Natural killer cell treated with Interleukin-12 subunit alpha and Interleukin-12 subunit beta and Interleukin-15 and Interleukin-18, amount 100 ng/mL, for 72 hours (primary cell): ENCODE measurements at regions not wholly inside any gene's neighbourhood (a gene's known extent, or its start where the extent isn't known, plus 50 kb on each side); places are given as distances from the start of the nearest gene placed in this dataset.

Experiments
- ATAC-seq, 2 donors: fragments of 150-1000 bp; cut with Tn5 transposase in 1 of 2; sonication (Bioruptor Pico), chemical (Tn5 transposase) in 1 of 2; 2 replicates each; pipeline ENCODE4 v1.10.0; 2021
- DNase-seq: peaks from one replicate; pipeline ENCODE4 v3.0.0; 2022; ENCODE audit warnings: low spot score
- H3K27ac Mint-ChIP-seq, 2 donors: 1 replicate in 1 of 2; 2 replicates in 1 of 2; pipeline ENCODE4 v1.8.0; 2022; ENCODE audit warnings: mixed read lengths in 2 of 2, mild to moderate bottlenecking in 1 of 2, moderate library complexity in 1 of 2
- H3K27me3 Mint-ChIP-seq, 2 donors: 1 replicate in 1 of 2; 2 replicates in 1 of 2; pipeline ENCODE4 v1.8.0; 2022; ENCODE audit warnings: mixed read lengths in 2 of 2
- H3K36me3 Mint-ChIP-seq: one replicate; pipeline ENCODE4 v1.8.0; 2022; ENCODE audit warnings: mixed read lengths
- H3K4me1 Mint-ChIP-seq, 2 donors: 1 replicate in 1 of 2; 2 replicates in 1 of 2; pipeline ENCODE4 v1.8.0; 2022; ENCODE audit warnings: low read depth in 2 of 2, mixed read lengths in 2 of 2, mild to moderate bottlenecking in 1 of 2
- H3K4me3 Mint-ChIP-seq: one replicate; pipeline ENCODE4 v1.8.0; 2022; ENCODE audit warnings: mixed read lengths
- H3K9me3 Mint-ChIP-seq: 2 replicates; pipeline ENCODE4 v1.8.0; 2022; ENCODE audit warnings: mixed read lengths

GRCh38 chr10:129280908-129281586, 186.0 kb upstream of the MGMT start:
- Mint-ChIP-seq H3K27ac (no peak overlapping the region), H3K27me3 (peaks cover 23 to 65% of the 10 kb centered on the region in 2 donors), H3K4me3 (no peak overlapping the region), H3K9me3 (peaks cover 2% of the 10 kb centered on the region), H3K36me3 (peaks cover 10% of the 10 kb centered on the region), H3K4me1 (peaks cover 2 to 3% of the 10 kb centered on the region in 2 donors)
- ATAC-seq (no peak), DNase-seq (no peak)

- peaks cover 26 to 60% of the 10 kb centered on the region in 2 donors for H3K27me3 Mint-ChIP-seq
- no peak overlapping the region for H3K27ac Mint-ChIP-seq
- H3K4me3 Mint-ChIP-seq, result no peak overlapping the region
- peaks cover 10% of the 10 kb centered on the region for H3K36me3 Mint-ChIP-seq
- H3K9me3 Mint-ChIP-seq, result peaks cover 2% of the 10 kb centered on the region
- ATAC-seq (no peak), DNase-seq (no peak)
- no peaks in the 10 kb centered on the region for H3K4me1 Mint-ChIP-seq
These were observed 181.6 kb upstream of the MGMT start for GRCh38 chr10:129285459-129285858.

GRCh38 chr10:129288999-129289584, 177.9 kb upstream of the MGMT start:
- no peaks in the 10 kb centered on the region for H3K36me3 Mint-ChIP-seq
- H3K4me3 Mint-ChIP-seq, result no peak overlapping the region
- no peaks in the 10 kb centered on the region for H3K4me1 Mint-ChIP-seq
- DNase-seq, result no peak
- H3K27me3 Mint-ChIP-seq, result peaks cover 26 to 52% of the 10 kb centered on the region in 2 donors
- H3K27ac Mint-ChIP-seq, result no peak overlapping the region
- peaks cover 6% of the 10 kb centered on the region for H3K9me3 Mint-ChIP-seq
- ATAC-seq, result no peak

- Mint-ChIP-seq H3K4me3 (no peak overlapping the region), H3K27me3 (peaks cover 20 to 44% of the 10 kb centered on the region in 2 donors), H3K4me1 (no peaks in the 10 kb centered on the region)
These were observed 172.9 kb upstream of the MGMT start for GRCh38 chr10:129293991-129294700.

GRCh38 chr10:129294944-129295343, 172.1 kb upstream of the MGMT start:
- Mint-ChIP-seq H3K36me3 (no peaks in the 10 kb centered on the region), H3K4me3 (no peak overlapping the region), H3K27ac (no peak overlapping the region), H3K27me3 (peaks cover 17 to 38% of the 10 kb centered on the region in 2 donors), H3K9me3 (peaks cover 6% of the 10 kb centered on the region), H3K4me1 (no peaks in the 10 kb centered on the region)
- ATAC-seq (no peak), DNase-seq (no peak)

More at GRCh38 chr10:129293991-129294700, 172.9 kb upstream of the MGMT start:
- no peaks in the 10 kb centered on the region for H3K36me3 Mint-ChIP-seq
- no peak for DNase-seq
- peaks cover 6% of the 10 kb centered on the region for H3K9me3 Mint-ChIP-seq
- ATAC-seq, result no peak
- H3K27ac Mint-ChIP-seq, result no peak overlapping the region

GRCh38 chr10:129305046-129305445, 162.0 kb upstream of the MGMT start:
- H3K9me3 Mint-ChIP-seq, result no peaks in the 10 kb centered on the region
- H3K4me3 Mint-ChIP-seq, result no peak overlapping the region

GRCh38 chr10:129307141-129307540, 159.9 kb upstream of the MGMT start:
- H3K4me3 Mint-ChIP-seq, result no peak overlapping the region
- ATAC-seq (no peak), DNase-seq (no peak)
- H3K27ac Mint-ChIP-seq, result no peak overlapping the region
- H3K9me3 Mint-ChIP-seq, result no peaks in the 10 kb centered on the region
- H3K36me3 Mint-ChIP-seq, result no peaks in the 10 kb centered on the region
- peaks cover 5 to 6% of the 10 kb centered on the region in 2 donors for H3K27me3 Mint-ChIP-seq
- no peaks in the 10 kb centered on the region for H3K4me1 Mint-ChIP-seq

More at GRCh38 chr10:129305046-129305445, 162.0 kb upstream of the MGMT start:
- no peak overlapping the region for H3K27ac Mint-ChIP-seq
- H3K4me1 Mint-ChIP-seq, result no peaks in the 10 kb centered on the region
- H3K27me3 Mint-ChIP-seq, result peaks cover 6 to 9% of the 10 kb centered on the region in 2 donors
- no peak for ATAC-seq
- no peak for DNase-seq
- no peaks in the 10 kb centered on the region for H3K36me3 Mint-ChIP-seq

GRCh38 chr10:129308953-129309564, 158.0 kb upstream of the MGMT start:
- H3K36me3 Mint-ChIP-seq, result no peaks in the 10 kb centered on the region
- DNase-seq (no peak), ATAC-seq (no peak)
- no peaks in the 10 kb centered on the region for H3K4me1 Mint-ChIP-seq
- H3K4me3 Mint-ChIP-seq, result no peak overlapping the region
- no peaks in the 10 kb centered on the region for H3K9me3 Mint-ChIP-seq
- no peak overlapping the region for H3K27ac Mint-ChIP-seq
- H3K27me3 Mint-ChIP-seq, result peaks cover 5 to 6% of the 10 kb centered on the region in 2 donors

- no peak for ATAC-seq
These were observed 157.5 kb upstream of the MGMT start for GRCh38 chr10:129309565-129309964.

GRCh38 chr10:129310881-129311280, 156.2 kb upstream of the MGMT start:
- H3K4me3 Mint-ChIP-seq, result no peak overlapping the region
- H3K27me3 Mint-ChIP-seq, result peaks cover 10 to 14% of the 10 kb centered on the region in 2 donors
- peaks cover 6% of the 10 kb centered on the region for H3K36me3 Mint-ChIP-seq
- H3K27ac Mint-ChIP-seq, result no peak overlapping the region
- no peaks in the 10 kb centered on the region for H3K4me1 Mint-ChIP-seq
- ATAC-seq (no peak), DNase-seq (no peak)
- H3K9me3 Mint-ChIP-seq, result no peaks in the 10 kb centered on the region

More at GRCh38 chr10:129309565-129309964, 157.5 kb upstream of the MGMT start:
- Mint-ChIP-seq H3K36me3 (peaks cover under 1% of the 10 kb centered on the region), H3K4me3 (no peak overlapping the region), H3K4me1 (no peaks in the 10 kb centered on the region), H3K9me3 (no peaks in the 10 kb centered on the region), H3K27me3 (peaks cover 5 to 7% of the 10 kb centered on the region in 2 donors), H3K27ac (no peak overlapping the region)
- DNase-seq, result no peak

GRCh38 chr10:129319934-129320333, 147.1 kb upstream of the MGMT start:
- no peak overlapping the region for H3K4me3 Mint-ChIP-seq
- no peak for ATAC-seq
- no peak overlapping the region for H3K27ac Mint-ChIP-seq

GRCh38 chr10:129320340-129320739, 146.7 kb upstream of the MGMT start:
- peaks cover 0 to 10% of the 10 kb centered on the region in 2 donors for H3K27me3 Mint-ChIP-seq
- no peak overlapping the region for H3K4me3 Mint-ChIP-seq
- H3K4me1 Mint-ChIP-seq, result no peaks in the 10 kb centered on the region
- no peaks in the 10 kb centered on the region for H3K36me3 Mint-ChIP-seq
- no peak overlapping the region for H3K27ac Mint-ChIP-seq
- H3K9me3 Mint-ChIP-seq, result no peaks in the 10 kb centered on the region
- ATAC-seq (no peak), DNase-seq (no peak)

More at GRCh38 chr10:129319934-129320333, 147.1 kb upstream of the MGMT start:
- Mint-ChIP-seq H3K4me1 (no peaks in the 10 kb centered on the region), H3K36me3 (peaks cover 2% of the 10 kb centered on the region), H3K9me3 (no peaks in the 10 kb centered on the region), H3K27me3 (peaks cover 2 to 12% of the 10 kb centered on the region in 2 donors)
- DNase-seq, result no peak

GRCh38 chr10:129321727-129322126, 145.3 kb upstream of the MGMT start:
- Mint-ChIP-seq H3K36me3 (no peaks in the 10 kb centered on the region), H3K4me3 (no peak overlapping the region), H3K27me3 (peaks cover 3 to 10% of the 10 kb centered on the region in 2 donors), H3K9me3 (no peaks in the 10 kb centered on the region), H3K27ac (no peak overlapping the region), H3K4me1 (no peaks in the 10 kb centered on the region)
- DNase-seq, result no peak
- ATAC-seq, result no peak
